Gastroesophageal sphincter (tissue), 4 donors: ENCODE measurements at regions not wholly inside any gene's neighbourhood (a gene's known extent, or its start where the extent isn't known, plus 50 kb on each side); places are given as distances from the start of the nearest gene placed in this dataset.
A peak's percentile ranks its signal among the peaks of the same experiment; 100 is the strongest.

Experiments used
- ATAC-seq: fragments of 150-250 bp; one replicate; pipeline ENCODE4 v1.9.1; 2016; ENCODE audit warnings: mild to moderate bottlenecking, moderate library complexity
- H3K27ac ChIP-seq, 4 donors: fragments of 200-600 bp; sonication (generic) in 3 of 4; 1 replicate in 3 of 4; 2 replicates in 1 of 4; pipeline ENCODE4 v1.5.1; 2016 to 2019
- H3K27me3 ChIP-seq: fragments of 200-600 bp; sonication (generic); one replicate; pipeline ENCODE4 v1.5.1; 2019
- H3K36me3 ChIP-seq, 2 donors: fragments of 200-600 bp; sonication (generic); one replicate each; pipeline ENCODE4 v1.5.1; 2019; ENCODE audit warnings: control low read depth in 1 of 2
- H3K4me1 ChIP-seq, 3 donors: fragments of 200-600 bp; sonication (generic); 1 replicate in 2 of 3; 2 replicates in 1 of 3; pipeline ENCODE4 v1.5.1; 2016 to 2019; ENCODE audit warnings: control low read depth in 2 of 3
- H3K4me3 ChIP-seq, 2 donors: fragments of 200-600 bp; sonication (generic); one replicate each; pipeline ENCODE4 v1.5.1; 2019; ENCODE audit warnings: mild to moderate bottlenecking in 1 of 2, moderate library complexity in 1 of 2
- H3K9me3 ChIP-seq, 3 donors: fragments of 200-600 bp; sonication (generic); one replicate each; pipeline ENCODE4 v1.5.1; 2017 to 2019; ENCODE audit warnings: control low read depth in 2 of 3
- CTCF ChIP-seq, 4 experiments: fragments of 200-600 bp in 2 of 4; fragments of 450-650 bp in 2 of 4; sonication (generic) in 1 of 4; IDR thresholded peaks; one replicate each; pipeline ENCODE4 v1.5.1; 2017 to 2019; ENCODE audit warnings: antibody characterized with exemption in 4 of 4, mild to moderate bottlenecking in 2 of 4, moderate library complexity in 2 of 4
- EP300 ChIP-seq: sonication (generic); formaldehyde crosslinking; IDR thresholded peaks from one replicate; pipeline ENCODE4 v1.6.1; 2017; ENCODE audit warnings: antibody characterized with exemption, mild to moderate bottlenecking
- POLR2A ChIP-seq, 2 donors: fragments of 450-650 bp; IDR thresholded peaks; one replicate each; pipeline ENCODE4 v1.6.1; 2017; ENCODE audit warnings: antibody characterized with exemption in 2 of 2, mild to moderate bottlenecking in 2 of 2, moderate library complexity in 1 of 2
- POLR2AphosphoS5 ChIP-seq: sonication (generic); formaldehyde crosslinking; IDR thresholded peaks from one replicate; pipeline ENCODE4 v1.6.1; 2017; ENCODE audit warnings: antibody characterized with exemption
- WGBS, 2 donors: methylation state at CpG; one replicate each; pipeline ENCODE4 v1.1.5; 2018; ENCODE audit warnings: low coverage in 1 of 2; 5-methylcytosine and 5-hydroxymethylcytosine counted together

GRCh38 chr4:15233626-15234025 lies 194.2 kb upstream of the C1QTNF7 start:
- Histone ChIP-seq H3K36me3 (no peaks in the 10 kb centered on the region), H3K27ac (peak overlapping the region in 3 of 4 donors; percentile 11 to 61 (median 48)), H3K4me3 (no peak overlapping the region), H3K27me3 (no peaks in the 10 kb centered on the region), H3K9me3 (no peaks in the 10 kb centered on the region), H3K4me1 (peaks cover 0 to 54% (median 2%) of the 10 kb centered on the region in 3 donors)
- no peak for ATAC-seq
- no peak for TF ChIP-seq EP300
- no peak for TF ChIP-seq POLR2AphosphoS5
- TF ChIP-seq CTCF (IDR thresholded peaks at IDR 0.05), result no peak
- 64 to 67% methylated on average over 4 to 5 of the region's 5 CpGs for WGBS, 2 donors

- peaks cover 2 to 59% (median 4%) of the 10 kb centered on the region in 3 donors for H3K4me1 ChIP-seq
- no peaks in the 10 kb centered on the region for H3K9me3 ChIP-seq
- WGBS, 2 donors, result 69 to 92% methylated on average over 2 to 7 of the region's 7 CpGs
- peak overlapping the region in 3 of 4 donors; percentile 11 to 61 (median 48) for H3K27ac ChIP-seq
- no peaks in the 10 kb centered on the region for H3K36me3 ChIP-seq
- peak; percentile 22 for ATAC-seq
- peak; percentile 27 for TF ChIP-seq POLR2AphosphoS5
- TF ChIP-seq CTCF (IDR thresholded peaks at IDR 0.05), result no peak
- no peak for TF ChIP-seq POLR2A (IDR thresholded peaks at IDR 0.05)
- no peak overlapping the region for H3K4me3 ChIP-seq
- no peaks in the 10 kb centered on the region for H3K27me3 ChIP-seq
Measured at GRCh38 chr4:15234116-15234855, 193.5 kb upstream of the C1QTNF7 start.

GRCh38 chr4:15234856-15235126 lies 193.0 kb upstream of the C1QTNF7 start:
- ATAC-seq, result no peak
- Histone ChIP-seq H3K4me1 (peaks cover 2 to 64% (median 8%) of the 10 kb centered on the region in 3 donors), H3K9me3 (no peaks in the 10 kb centered on the region), H3K4me3 (no peak overlapping the region), H3K27me3 (no peaks in the 10 kb centered on the region), H3K27ac (peak overlapping the region in 2 of 4 donors; percentile 11 to 61), H3K36me3 (no peaks in the 10 kb centered on the region)
- TF ChIP-seq POLR2AphosphoS5 (no peak), POLR2A (IDR thresholded peaks at IDR 0.05) (no peak), CTCF (IDR thresholded peaks at IDR 0.05) (no peak), EP300 (no peak)
- 54 to 57% methylated on average over 2 of the region's 2 CpGs for WGBS, 2 donors

GRCh38 chr4:15235135-15235534 lies 192.7 kb upstream of the C1QTNF7 start:
- H3K9me3 ChIP-seq, result no peaks in the 10 kb centered on the region
- 56 to 86% methylated on average over 1 to 2 of the region's 2 CpGs for WGBS, 2 donors
- peaks cover 2 to 66% (median 8%) of the 10 kb centered on the region in 3 donors for H3K4me1 ChIP-seq
- H3K27ac ChIP-seq, result no peak overlapping the region
- no peaks in the 10 kb centered on the region for H3K36me3 ChIP-seq
- ATAC-seq, result no peak
- no peak for TF ChIP-seq POLR2A (IDR thresholded peaks at IDR 0.05)
- TF ChIP-seq EP300, result no peak
- no peak for TF ChIP-seq CTCF (IDR thresholded peaks at IDR 0.05)
- TF ChIP-seq POLR2AphosphoS5, result no peak
- no peak overlapping the region for H3K4me3 ChIP-seq
- H3K27me3 ChIP-seq, result no peaks in the 10 kb centered on the region

GRCh38 chr4:15237648-15238230 lies 190.1 kb upstream of the C1QTNF7 start:
- Histone ChIP-seq H3K4me3 (no peak overlapping the region), H3K9me3 (no peaks in the 10 kb centered on the region), H3K4me1 (peaks cover 0 to 50% (median 8%) of the 10 kb centered on the region in 3 donors), H3K36me3 (no peaks in the 10 kb centered on the region), H3K27ac (no peak overlapping the region), H3K27me3 (no peaks in the 10 kb centered on the region)
- no peak for ATAC-seq
- WGBS, 2 donors, result 51 to 100% methylated on average over 1 to 3 of the region's 3 CpGs
- no peak for TF ChIP-seq EP300
- TF ChIP-seq POLR2AphosphoS5, result no peak
- no peak for TF ChIP-seq POLR2A (IDR thresholded peaks at IDR 0.05)
- no peak for TF ChIP-seq CTCF (IDR thresholded peaks at IDR 0.05)
